Choroid plexus epithelial cell (primary cell): ENCODE measurements at regions not wholly inside any gene's neighbourhood (a gene's known extent, or its start where the extent isn't known, plus 50 kb on each side); places are given as distances from the start of the nearest gene placed in this dataset.

Experiments used
- DNase-seq: peaks from one replicate; pipeline ENCODE4 v3.0.0-alpha.2; 2010; ENCODE audit warnings: low read depth
- H3K4me3 ChIP-seq: 2 replicates; pipeline ENCODE4 v1.5.1; 2011; ENCODE audit warnings: low read depth, mild to moderate bottlenecking, control low read depth, low read length, moderate library complexity
- CTCF ChIP-seq: conservative IDR thresholded peaks from 2 replicates; pipeline ENCODE4 v1.5.1; 2011; ENCODE audit warnings: low read depth, mild to moderate bottlenecking, control low read depth, inconsistent platforms, low read length, moderate library complexity

GRCh38 chr4:36771411-36772153, 473.0 kb upstream of the NWD2 start:
- DNase-seq = no peak
- H3K4me3 ChIP-seq = no peak overlapping the region
- no peak for TF ChIP-seq CTCF

GRCh38 chr4:36772154-36772516, 472.4 kb upstream of the NWD2 start:
- no peak for TF ChIP-seq CTCF
- DNase-seq = no peak
- no peak overlapping the region for H3K4me3 ChIP-seq

- no peak for DNase-seq
- TF ChIP-seq CTCF = no peak
- no peak overlapping the region for H3K4me3 ChIP-seq
These were observed 471.1 kb upstream of the NWD2 start for GRCh38 chr4:36773467-36773866.

- no peak overlapping the region for H3K4me3 ChIP-seq
- DNase-seq = no peak
- TF ChIP-seq CTCF = no peak
These were observed 469.0 kb upstream of the NWD2 start for GRCh38 chr4:36775544-36775943.

- H3K4me3 ChIP-seq = no peak overlapping the region
- DNase-seq = no peak
- TF ChIP-seq CTCF = no peak
These were observed 464.9 kb upstream of the NWD2 start for GRCh38 chr4:36779601-36780000.

- H3K4me3 ChIP-seq = no peak overlapping the region
- DNase-seq = no peak
- no peak for TF ChIP-seq CTCF
These were observed 458.6 kb upstream of the NWD2 start for GRCh38 chr4:36785973-36786372.

- no peak for TF ChIP-seq CTCF
- H3K4me3 ChIP-seq = no peak overlapping the region
- DNase-seq = no peak
These were observed 458.0 kb upstream of the NWD2 start for GRCh38 chr4:36786519-36786918.
